ENCODE measurements at regions not wholly inside any gene's neighbourhood (a gene's known extent, or its start where the extent isn't known, plus 50 kb on each side); places are given as distances from the start of the nearest gene placed in this dataset.

DNA sequence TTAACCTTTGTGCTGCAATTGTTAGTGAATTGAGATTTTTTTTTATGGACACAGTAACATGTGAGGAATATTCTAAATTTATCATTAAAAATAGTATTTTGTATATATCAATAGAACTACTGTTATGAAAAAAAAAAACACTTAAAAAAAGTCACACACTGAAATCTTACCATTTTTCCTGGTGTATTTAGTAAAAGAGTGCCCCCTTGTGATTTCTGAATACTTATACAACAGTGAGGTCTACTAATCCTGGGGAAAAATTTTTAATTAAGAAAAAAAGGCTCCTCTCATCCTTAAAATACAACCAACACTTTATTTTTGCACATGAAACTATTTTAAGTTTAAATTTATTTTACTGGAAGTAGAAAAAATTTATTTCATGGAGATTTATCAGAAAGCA lies 56.4 kb upstream of the SPOCK3 start:
- TF ChIP-seq, protein P1, sequence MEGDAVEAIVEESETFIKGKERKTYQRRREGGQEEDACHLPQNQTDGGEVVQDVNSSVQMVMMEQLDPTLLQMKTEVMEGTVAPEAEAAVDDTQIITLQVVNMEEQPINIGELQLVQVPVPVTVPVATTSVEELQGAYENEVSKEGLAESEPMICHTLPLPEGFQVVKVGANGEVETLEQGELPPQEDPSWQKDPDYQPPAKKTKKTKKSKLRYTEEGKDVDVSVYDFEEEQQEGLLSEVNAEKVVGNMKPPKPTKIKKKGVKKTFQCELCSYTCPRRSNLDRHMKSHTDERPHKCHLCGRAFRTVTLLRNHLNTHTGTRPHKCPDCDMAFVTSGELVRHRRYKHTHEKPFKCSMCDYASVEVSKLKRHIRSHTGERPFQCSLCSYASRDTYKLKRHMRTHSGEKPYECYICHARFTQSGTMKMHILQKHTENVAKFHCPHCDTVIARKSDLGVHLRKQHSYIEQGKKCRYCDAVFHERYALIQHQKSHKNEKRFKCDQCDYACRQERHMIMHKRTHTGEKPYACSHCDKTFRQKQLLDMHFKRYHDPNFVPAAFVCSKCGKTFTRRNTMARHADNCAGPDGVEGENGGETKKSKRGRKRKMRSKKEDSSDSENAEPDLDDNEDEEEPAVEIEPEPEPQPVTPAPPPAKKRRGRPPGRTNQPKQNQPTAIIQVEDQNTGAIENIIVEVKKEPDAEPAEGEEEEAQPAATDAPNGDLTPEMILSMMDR (IDR thresholded peaks at IDR 0.05; ENCODE audit: low read depth, low read length): no peak
- Histone ChIP-seq H3K9me3 (ENCODE audit: control insufficient read depth, insufficient read depth, low read length) (peaks cover 7% of the 10 kb centered on the region), H3K27me3 (ENCODE audit: control insufficient read depth, insufficient read depth, low read length) (no peaks in the 10 kb centered on the region), H3K27ac (ENCODE audit: low read depth, low read length) (no peak overlapping the region), H3K4me3 (ENCODE audit: low read depth, low read length) (no peak overlapping the region)
- CTCF ChIA-PET: no interaction called here
- no peak for DNase-seq (ENCODE audit: low read depth, low spot score)
- POLR2A ChIA-PET: no interaction called here

DNA sequence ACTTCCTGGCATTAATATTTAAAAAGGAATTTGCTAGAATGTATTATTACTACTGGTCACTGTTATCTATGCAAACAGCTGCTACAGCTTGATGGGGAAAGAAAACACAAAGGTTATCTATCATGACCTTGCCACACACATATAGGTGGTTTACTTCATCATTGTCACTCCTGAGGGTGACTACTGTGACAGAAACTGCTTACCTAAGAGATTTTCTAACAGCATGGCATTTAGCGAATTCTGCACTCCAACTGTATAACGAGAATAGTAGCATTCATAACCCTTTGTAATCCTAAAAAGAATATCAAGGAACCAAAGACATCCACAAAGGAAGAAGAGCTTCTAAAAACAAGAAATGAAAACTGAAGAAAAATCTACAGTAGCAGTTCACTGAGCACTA lies 74.6 kb upstream of the SPOCK3 start:
- Histone ChIP-seq H3K27me3 (ENCODE audit: control insufficient read depth, insufficient read depth, low read length) (no peaks in the 10 kb centered on the region), H3K9me3 (ENCODE audit: control insufficient read depth, insufficient read depth, low read length) (peaks cover 5% of the 10 kb centered on the region), H3K27ac (ENCODE audit: low read depth, low read length) (no peak overlapping the region), H3K4me3 (ENCODE audit: low read depth, low read length) (no peak overlapping the region)
- TF ChIP-seq, protein P1 (IDR thresholded peaks at IDR 0.05; ENCODE audit: low read depth, low read length): no peak
- no peak for DNase-seq (ENCODE audit: low read depth, low spot score)
- ChIA-PET POLR2A (no interaction called here), CTCF (no interaction called here)

DNA sequence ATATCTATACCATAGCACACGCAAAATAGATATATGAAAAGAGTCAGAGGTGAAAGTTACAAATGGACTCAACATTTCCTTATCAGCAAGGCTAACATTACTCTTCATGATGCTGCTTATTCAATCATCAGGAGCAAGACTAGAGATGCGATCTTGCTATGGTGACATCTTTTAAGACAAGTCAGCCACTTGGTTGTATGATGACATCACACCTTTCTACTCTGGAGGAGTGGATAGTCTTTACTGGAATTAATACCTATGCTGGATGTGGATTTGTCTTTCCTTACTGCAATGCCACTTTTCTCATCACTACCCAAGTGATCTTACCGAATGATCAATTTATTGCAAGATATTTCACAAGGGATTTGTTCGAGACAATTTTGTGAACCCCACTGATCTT lies 87.0 kb upstream of the SPOCK3 start:
- no peak overlapping the region for H3K27ac ChIP-seq (ENCODE audit: low read depth, low read length)
- DNase-seq (ENCODE audit: low read depth, low spot score): no peak
- H3K27me3 ChIP-seq (ENCODE audit: control insufficient read depth, insufficient read depth, low read length): no peaks in the 10 kb centered on the region
- H3K9me3 ChIP-seq (ENCODE audit: control insufficient read depth, insufficient read depth, low read length): no peaks in the 10 kb centered on the region
- ChIA-PET CTCF (no interaction called here), POLR2A (no interaction called here)
- no peak overlapping the region for H3K4me3 ChIP-seq (ENCODE audit: low read depth, low read length)
- TF ChIP-seq, protein P1 (IDR thresholded peaks at IDR 0.05; ENCODE audit: low read depth, low read length): no peak

DNA sequence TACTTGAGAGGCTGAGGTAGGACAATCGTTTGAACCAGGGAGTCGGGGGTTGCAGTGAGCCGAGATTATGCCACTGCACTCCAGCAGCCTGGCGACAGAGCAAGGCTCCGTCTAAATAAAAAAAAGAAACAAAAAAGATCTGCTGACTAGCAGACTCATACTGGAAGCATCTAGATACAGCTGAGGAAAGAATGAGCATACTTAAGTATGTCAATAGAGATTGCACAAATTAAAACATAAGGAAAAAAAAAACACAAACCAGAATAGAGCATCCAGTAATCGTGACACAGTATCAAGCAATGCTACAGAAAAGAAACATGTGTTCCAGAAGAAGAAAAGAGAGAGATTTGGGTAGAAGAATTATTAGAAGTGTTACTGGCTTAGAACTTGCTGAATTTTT lies 105.5 kb upstream of the SPOCK3 start:
- no peaks in the 10 kb centered on the region for H3K27me3 ChIP-seq (ENCODE audit: control insufficient read depth, insufficient read depth, low read length)
- no peak for DNase-seq (ENCODE audit: low read depth, low spot score)
- TF ChIP-seq, protein P1 (IDR thresholded peaks at IDR 0.05; ENCODE audit: low read depth, low read length): no peak
- peaks cover 4% of the 10 kb centered on the region for H3K9me3 ChIP-seq (ENCODE audit: control insufficient read depth, insufficient read depth, low read length)
- H3K27ac ChIP-seq (ENCODE audit: low read depth, low read length): no peak overlapping the region
- no peak overlapping the region for H3K4me3 ChIP-seq (ENCODE audit: low read depth, low read length)
- ChIA-PET CTCF (no interaction called here), POLR2A (no interaction called here)

DNA sequence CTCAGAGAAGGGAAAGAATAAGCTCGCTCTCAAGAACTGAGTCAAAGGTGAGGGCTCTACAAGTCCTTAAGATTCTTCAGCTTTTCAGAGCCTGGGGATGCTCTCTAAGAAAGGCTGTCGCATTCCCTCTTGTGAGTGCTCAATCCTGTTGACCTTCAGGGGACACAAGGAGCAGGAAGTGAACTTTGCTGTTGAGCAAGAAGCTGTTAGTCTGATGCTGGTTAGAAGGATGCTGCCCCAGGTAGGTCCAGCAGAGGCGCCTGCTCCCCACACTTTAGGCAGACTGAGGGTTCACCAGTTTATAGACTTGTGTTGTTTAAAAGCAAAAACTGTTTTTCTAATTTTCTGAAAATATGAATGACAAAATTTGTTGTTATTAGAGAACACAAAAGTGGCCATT lies 125.4 kb upstream of the SPOCK3 start:
- Histone ChIP-seq H3K27ac (ENCODE audit: low read depth, low read length) (no peak overlapping the region), H3K4me3 (ENCODE audit: low read depth, low read length) (no peak overlapping the region), H3K9me3 (ENCODE audit: control insufficient read depth, insufficient read depth, low read length) (no peaks in the 10 kb centered on the region; the same call in 1 of the 2 replicates), H3K27me3 (ENCODE audit: control insufficient read depth, insufficient read depth, low read length) (no peaks in the 10 kb centered on the region)
- POLR2A ChIA-PET: no interaction called here
- CTCF ChIA-PET: no interaction called here
- DNase-seq (ENCODE audit: low read depth, low spot score): no peak
- TF ChIP-seq, protein P1 (IDR thresholded peaks at IDR 0.05; ENCODE audit: low read depth, low read length): no peak

Data from AG04450 (cell line).